C1 segment of cervical spinal cord (tissue), 14 donors: ENCODE measurements at regions not wholly inside any gene's neighbourhood (a gene's known extent, or its start where the extent isn't known, plus 50 kb on each side); places are given as distances from the start of the nearest gene placed in this dataset.

Experiments used
- DNase-seq, 14 donors: peaks; one replicate each; lab custom pipeline; 2025; lab: John Stamatoyannopoulos, UW

DNA sequence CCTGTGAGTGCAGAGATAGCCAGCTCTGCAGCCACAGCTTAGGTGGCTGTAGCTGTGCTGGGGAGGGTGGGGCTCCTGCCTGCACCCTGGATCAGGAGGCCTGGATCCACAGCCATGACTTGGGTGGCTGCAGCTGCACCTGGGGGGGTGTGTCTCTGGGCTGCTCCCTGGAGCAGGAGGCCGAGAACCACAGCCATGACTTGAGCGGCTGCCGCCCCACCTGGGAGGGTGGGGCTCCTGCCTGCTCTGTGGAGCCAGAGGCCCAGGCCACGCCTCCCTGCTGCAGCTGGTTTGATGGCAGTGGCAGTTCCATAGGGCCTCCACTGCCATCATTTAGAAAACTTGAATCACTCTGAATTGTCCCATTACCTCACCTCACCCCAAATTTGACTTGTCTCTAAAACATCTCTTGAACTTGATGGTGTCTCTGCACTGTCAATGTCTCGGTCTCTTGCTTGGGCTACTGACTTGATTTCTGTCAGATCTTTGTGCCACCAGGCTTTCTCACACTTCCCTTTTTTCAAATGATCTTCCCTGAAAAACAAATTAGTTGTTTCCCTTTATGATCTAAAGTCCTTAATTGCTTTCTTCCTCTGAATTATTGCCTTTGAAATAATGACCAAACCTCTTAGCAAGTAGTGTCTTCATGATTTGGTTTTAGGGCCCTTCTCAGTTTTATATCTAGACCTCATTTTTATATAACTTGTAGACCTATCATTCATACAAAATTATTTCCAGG, 313.2 kb upstream of the MME start:
- no peak for DNase-seq

DNA sequence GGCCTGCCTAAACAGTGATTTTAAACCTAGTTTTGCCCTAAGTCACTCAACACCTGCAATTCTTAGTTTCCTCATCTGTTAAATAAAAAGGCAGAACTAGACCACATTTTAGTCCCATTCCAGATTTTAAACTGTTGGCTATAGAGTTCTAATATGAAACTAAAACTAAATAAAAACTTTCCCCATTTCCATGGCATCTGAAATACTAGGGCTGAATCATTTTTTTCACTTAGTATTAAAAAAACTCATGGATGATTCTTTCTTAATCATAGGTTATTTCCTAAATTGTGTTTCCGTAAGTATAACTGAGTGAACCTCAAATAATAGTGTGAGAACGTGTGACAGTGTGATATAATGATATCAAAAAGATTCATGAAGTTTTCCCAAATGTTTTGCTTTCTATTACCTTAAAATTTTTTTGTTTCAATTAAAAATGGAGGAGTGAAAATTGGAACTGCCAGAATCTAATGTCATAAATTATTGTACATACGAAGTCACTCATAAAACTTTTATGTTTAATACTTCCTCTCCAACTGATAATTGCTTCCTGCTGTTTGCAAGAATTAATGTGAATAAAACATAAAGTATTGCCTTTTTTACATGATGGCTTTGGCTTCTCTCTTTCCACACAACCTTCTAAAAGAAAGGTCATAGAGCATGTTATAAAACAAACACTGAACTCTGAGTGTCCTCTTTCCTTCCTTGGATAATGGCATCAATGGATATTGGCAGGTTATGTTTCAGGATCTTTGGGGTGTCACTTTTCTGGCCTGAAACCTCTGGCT, 315.1 kb upstream of the MME start:
- no peak for DNase-seq

DNA sequence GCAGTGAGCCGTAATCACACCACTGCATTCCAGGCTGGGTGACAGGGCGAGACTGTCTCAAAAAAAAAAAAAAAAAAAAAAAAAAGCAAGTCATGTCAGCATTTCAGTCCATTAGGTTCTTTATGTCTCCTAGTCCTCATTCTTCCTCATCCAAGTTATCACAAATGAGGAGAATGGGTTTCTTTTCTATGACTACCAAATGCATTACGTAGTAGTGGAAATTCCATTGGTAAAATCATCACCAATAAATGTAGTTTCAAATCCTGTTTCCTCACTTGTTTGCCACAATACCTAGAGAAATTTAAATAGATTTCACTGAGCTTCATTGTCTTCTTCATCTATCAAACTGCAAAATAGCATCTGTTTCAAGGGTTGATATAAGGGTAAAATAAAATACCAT, 317.6 kb upstream of the MME start:
- no peak for DNase-seq

DNA sequence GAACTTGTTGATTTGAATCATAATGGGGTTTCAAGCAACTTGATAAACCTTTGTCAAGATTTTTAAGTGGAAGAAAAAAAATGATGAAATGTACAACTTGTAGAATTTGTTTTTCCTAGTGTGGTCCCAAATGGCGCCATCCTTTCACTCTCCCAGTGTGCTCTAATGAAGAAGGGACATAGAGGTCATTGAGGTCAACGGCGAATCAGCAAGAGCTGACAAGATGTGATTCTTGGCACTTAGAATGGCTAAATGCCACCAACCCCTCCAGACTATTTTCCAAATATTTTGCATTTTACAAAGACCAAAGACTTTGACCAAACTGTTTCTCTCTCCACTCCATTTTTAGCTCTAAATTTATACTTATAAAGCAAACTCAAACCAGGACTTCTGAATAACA, 320.2 kb upstream of the MME start:
- no peak for DNase-seq

DNA sequence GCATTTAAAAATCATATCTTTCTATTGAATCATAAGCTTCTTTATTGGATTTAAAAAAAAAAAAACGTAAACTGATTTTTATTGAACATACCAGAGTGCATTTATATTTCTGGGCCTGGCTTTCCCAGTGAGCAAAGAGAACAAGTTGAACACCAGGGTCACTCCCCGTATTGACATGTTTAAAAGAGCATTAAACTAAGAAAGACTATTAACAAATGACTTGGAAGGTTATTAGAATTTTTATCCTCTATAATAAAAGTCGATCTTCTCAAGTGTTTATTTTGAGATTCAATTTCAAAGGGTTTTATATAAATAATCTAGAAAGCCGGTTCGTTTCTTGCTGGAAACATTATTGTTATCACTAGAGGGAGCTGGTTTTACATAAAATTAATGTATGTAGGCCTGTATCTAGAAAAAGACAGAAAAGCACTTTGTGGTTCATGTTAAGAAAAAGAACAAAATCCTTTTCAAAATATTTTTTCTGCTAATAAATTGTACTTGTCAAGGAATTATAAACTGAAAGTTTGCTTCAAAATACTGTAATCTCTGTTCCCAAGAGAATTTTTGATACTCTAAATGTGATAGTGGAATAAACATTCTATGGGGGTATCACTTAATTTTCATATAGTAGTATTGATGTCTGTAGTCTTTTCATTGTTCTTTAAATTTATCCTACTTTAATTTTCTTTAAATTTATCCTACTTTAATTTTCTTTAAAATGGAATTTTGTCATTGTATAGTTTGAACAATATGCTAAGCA, 321.8 kb upstream of the MME start:
- peak in 1 of 14 donors; percentile 7 for DNase-seq

DNA sequence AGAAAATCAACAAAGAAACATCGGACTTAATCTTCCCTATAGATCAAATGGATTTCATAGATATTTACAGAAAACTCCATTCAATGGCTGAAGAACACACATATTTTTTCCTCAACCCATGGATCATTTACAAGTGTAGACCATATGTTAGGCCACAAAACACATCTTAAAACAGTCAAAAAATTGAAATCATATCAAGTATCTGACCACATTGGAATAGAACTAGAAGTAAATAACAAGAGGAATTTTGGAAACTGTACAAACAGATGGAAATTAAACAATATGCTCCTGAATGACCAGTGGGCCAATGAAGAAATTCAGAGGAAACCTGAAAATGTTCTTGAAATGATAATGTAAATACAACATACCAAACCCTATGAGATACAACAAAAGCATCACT, 323.1 kb upstream of the GPR149 start:
- no peak for DNase-seq

DNA sequence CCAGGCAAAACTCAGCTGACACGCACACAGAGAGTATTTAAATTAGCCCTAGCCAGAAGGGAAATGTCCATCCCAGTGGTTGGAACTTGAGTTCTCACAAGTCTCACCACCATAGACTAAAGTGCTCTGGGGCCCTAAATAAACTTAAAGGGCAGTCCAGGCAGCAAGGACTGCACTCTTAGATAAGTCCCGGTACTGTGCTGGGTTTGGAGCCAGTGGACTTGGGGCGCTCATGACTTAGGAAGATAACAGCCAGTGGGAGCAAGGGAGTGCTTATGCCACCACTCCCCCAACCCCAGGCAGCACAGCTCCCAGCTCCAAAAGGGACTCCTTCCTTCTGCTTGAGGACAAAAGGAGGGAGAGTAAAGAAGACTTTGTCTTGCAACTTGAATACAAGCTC, 319.5 kb upstream of the GPR149 start:
- no peak for DNase-seq

DNA sequence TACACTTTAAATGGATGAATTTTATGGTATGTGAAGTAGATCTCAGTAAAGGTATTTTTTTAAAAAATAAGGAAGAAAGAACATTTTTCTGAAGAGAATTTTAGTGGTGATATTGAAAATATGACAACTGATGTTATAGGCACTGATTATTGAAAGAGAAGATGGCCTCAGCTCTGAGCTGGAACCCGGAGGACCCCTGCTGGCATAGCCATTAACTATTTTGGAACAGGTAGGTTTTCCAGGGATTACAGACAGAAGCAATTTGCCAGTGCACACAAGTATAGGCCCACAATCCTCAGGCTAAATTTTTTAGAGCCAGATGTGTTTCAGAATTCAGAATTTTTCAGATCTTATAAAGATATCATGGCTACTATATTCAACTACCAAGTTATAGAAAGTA, 315.9 kb upstream of the GPR149 start:
- no peak for DNase-seq

DNA sequence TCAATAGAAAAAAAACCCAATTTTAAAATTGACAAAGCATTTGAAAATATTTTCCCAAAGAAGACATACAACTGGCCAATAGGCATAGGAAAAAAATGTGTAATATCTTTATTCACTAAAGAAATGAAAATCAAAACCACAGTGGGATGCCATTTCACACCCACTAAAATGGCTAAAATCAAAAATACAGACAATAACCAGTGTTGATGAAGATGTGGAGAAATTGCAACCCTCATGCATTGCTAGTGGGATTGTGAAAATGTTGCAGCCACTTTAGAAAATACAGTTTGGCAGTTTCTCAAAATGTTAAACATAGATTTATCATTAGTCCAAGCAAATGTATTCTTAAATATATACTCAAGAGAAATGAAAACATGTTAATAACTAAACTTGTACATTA, 315.1 kb upstream of the GPR149 start:
- DNase-seq: no peak

DNA sequence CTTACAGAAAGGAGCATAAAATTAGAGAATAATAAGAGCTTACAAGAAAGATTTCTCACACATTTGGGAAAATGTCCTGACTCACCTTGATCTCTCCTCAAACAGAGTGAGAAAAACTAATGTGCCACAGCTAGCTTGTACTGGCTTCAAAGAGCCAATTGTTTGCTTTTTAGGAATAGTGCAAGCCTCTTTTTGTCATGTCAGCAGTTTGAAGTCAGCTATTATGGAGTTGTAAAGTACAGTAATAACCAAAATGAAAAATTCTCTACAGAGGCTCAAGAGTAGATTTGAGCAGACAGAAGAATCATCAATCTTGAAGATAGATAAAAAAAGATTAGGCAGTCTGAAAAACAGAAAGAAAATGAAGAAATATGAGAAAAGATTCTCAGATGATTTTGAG, 313.4 kb upstream of the GPR149 start:
- DNase-seq: no peak

DNA sequence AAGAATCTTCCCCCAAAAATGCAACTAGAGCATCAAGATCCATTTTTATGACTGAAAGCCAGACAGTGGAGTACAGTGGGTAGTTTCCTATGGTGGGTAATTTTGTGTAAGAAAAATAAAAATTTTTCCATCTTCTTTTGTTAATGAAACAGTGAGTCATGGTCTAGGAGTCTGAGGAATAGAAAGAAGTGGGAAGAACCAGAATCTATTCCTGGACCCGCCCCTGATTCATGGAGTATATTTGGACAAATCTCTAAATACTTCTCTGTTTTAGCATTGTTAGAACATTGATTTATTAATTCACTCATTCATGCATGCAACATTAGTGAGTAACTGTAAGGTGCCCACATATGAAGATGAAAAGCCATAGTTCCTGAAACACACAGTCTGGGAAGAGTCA, 304.5 kb upstream of the GPR149 start:
- DNase-seq: no peak

DNA sequence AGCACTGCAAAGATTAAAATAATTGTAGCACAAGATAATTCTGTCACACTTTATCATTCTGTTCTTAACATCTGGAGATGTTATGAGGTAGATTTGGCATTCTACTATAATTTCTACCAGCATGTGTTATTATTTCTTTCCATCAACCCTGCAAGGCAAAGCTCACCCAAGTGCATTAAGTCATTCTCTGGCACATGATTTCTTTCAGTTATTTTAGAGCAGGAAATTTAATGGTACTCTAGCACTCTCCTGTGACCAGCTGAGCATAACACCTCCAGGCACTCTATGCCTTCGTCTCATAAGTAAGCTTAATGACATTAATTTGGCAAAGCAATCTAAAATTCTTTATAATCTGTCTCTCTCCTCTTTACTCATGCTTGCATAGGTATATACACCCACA, 300.2 kb upstream of the GPR149 start:
- no peak for DNase-seq

DNA sequence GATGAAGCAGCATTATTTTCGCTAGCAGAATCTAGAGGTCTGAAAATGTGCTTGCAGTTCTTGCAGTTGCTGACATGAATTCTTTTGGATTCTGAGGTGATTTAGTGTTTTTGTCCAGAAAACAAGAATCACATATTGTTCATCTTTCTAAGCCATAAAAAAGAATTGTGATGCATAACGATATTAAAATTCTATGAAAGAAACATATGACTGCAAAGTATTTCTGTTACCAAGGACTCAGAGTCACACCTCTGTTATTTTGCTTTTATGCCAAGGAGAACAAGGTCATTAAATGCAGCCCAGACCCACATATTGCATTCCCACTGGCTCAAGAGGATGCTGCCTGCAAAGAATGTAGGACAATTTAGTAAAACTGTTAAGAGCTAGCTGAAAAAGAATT, 299.8 kb upstream of the GPR149 start:
- DNase-seq: no peak

DNA sequence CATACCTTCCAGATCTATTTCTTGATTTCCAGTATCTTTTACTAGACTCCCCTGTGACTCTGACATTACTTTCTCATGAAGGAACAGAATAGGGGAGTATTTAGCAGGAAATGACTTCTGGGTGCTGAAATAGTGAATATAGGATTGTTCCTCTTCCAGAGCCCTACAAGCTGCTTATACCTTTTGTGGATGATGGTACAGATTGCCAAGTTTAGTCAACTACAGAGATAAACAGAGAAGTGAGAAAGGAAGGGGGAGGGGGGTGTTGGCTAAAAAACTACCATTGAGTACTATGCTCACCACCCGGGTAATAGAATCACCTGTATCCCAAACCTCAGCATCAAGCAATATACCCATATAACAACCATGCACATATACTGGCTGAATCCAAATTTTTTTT, 298.3 kb upstream of the GPR149 start:
- DNase-seq: no peak

DNA sequence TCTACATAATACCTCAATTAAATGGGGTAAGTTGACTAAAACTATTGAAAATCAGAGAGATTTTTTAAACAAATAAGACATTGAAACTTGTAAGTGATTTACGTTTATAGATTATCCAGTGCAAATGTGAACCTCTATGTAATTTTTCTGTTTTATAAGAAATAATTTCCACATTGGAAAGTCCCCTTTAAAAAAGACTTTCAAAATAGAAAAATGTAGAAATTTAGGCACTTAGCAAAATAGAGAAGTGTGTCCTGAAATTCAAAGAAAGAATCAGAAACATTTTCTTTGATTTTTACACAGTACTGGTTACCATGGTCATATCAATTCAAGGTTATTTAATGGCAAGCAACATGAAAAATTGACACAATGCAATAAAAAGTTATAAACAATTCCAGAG, 290.9 kb upstream of the GPR149 start:
- DNase-seq: no peak

DNA sequence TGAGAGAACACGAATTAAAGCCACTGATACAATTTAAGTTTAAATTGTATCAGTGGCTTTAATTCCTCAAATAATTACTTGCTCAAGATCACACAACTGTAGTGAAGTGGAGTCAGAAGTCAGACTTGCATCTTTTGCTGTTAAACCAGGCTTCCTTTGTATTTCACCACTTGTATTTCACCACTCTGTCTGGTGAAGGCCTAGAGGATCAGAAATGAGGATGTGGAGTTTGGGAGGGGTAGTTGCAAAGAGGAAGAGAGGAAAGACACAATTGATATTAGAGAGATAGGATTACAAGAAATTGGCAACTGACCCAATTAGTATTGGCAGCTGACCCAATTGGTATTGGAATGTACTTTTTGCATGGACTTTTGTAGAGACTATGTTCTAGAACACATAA, 288.1 kb upstream of the GPR149 start:
- no peak for DNase-seq

DNA sequence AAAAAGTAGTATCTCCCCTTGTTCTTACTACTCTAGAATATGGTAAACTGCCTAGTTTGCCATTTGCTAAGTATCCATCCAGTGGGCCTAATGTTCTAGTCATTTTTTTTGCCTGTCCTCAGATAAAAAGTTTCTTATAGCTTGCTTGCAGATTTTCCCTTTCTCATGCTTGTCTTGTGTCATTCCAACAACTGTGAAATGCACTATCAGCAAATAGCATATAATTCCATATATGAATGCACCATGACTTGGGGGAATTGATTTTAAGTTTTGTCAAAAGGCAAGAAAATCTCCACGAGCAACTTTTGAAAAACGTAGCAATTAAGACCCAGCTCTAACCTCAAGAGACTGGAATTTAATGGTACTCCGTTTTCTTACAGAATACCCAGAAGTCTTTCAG, 286.2 kb upstream of the GPR149 start:
- DNase-seq: no peak

DNA sequence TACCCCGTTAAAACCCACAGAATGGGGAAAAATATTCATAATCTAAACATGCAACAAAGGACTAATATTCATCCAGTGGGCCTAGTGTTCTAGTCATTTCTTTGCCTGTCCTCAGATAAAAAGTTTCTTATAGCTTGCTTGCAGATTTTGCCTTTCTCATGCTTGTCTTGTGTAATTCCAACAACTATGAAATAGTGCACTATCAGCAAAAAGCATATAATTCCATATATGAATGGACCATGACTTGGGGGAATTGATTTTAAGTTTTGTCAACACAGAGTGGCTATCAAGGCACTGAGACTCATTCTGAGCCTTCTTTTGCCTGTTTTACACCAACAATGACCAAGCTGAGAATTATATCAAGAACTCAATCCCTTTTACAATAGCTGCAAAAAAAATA, 278.6 kb upstream of the GPR149 start:
- DNase-seq: no peak

DNA sequence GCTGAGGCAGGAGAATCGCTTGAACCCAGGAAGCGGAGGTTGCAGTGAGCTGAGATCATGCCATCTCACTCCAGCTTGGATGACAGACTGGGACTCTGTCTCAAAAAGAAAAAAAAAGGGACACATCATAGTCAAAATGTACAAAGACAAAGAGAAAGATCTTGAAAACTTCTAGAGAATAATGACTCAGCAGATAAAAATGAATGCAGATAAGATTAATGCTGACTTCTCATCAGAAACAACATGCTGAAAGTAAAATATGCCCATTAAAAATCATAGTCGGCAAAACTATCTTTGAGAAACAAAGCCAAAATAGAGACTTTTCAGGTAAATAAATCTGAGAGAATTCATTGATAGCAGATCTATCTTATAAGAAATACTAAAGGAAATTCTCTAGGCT, 271.1 kb upstream of the GPR149 start:
- DNase-seq: no peak

DNA sequence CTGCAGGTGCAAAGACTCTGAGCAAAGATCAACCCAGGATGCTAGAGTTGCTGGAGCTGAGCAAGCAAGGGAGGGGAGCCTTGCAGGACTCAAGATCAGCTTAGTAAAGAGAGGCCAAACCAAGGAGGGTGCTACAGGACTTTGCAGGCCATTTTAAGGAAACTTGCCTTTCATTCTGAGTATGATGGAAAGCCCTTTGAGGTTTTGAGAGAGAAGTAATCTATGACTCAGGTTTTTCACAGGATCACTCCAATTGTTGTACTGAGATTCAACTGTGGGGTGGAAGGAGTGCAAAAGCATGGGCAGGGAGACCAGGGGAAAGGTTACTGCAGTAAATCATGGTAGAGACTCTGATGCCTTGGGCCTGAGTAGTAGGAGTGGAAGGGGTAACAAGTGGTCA, 260.4 kb upstream of the GPR149 start:
- no peak for DNase-seq

DNA sequence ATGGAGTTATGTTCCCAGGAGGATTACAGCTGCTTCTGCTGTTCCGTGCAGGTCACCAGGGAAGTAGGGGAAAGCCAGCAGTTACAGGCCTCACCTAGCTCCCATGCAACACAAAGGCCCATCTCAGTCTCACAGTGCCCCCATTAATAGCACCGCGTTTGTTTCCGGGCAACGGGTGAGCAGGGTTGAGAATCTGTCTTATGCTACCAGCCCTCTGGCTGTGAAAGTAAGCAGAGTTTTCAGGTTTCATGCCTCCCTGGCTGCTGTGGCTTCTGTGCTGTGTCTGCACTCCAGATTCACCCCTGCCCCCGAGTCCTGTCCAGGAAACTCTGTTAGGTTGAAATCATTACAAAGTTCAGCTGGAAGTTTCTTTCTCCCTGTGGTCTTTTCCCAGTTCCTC, 254.4 kb upstream of the GPR149 start:
- DNase-seq: no peak

DNA sequence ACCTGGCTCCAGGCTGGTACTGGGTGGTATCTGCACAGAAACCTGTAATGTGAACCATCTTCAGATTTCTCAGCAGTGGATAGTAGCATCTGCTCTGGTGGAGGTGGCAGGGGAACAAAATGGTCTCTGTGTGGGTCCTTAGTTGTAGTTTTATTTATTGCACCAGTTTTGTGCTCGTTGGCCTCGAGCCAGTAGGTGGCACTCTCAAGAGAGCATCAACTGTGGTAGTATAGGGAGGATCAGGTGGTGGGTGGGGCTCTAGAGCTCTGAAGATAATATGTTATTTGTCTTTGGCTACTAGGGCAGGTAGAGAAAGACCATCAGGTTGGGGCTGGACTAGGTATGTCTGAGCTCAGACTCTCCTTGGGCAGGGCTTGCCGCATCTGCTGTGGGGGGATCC, 254.0 kb upstream of the GPR149 start:
- no peak for DNase-seq
